ENCODE measurements at regions not wholly inside any gene's neighbourhood (a gene's known extent, or its start where the extent isn't known, plus 50 kb on each side); places are given as distances from the start of the nearest gene placed in this dataset.
A peak's percentile ranks its signal among the peaks of the same experiment; 100 is the strongest.

- H3K9me3 Mint-ChIP-seq, result peaks cover 0 to 2% (median 0%) of the 10 kb centered on the region in 8 donors
- CTCF ChIA-PET (ENCODE audit: partially characterized antibody), result no interaction called here
These were observed 262.0 kb downstream of the CDC5L start for GRCh38 chr6:44649365-44650025.

GRCh38 chr6:44650495-44650894, 263.0 kb downstream of the CDC5L start:
- Histone ChIP-seq H3K4me1 (ENCODE audit: insufficient read depth, low read length) (peaks cover 5% of the 10 kb centered on the region), H3K4me3 (ENCODE audit: low read length in 2 of 2) (no peak overlapping the region), H3K27ac (ENCODE audit: low read depth, low read length) (no peak overlapping the region), H3K9me3 (ENCODE audit: control insufficient read depth in 1 of 2, low read length in 2 of 2) (no peaks in the 10 kb centered on the region), H3K36me3 (ENCODE audit: insufficient read depth, low read length) (no peaks in the 10 kb centered on the region), H3K27me3 (ENCODE audit: insufficient read depth, low read length) (no peaks in the 10 kb centered on the region)
- POLR2A ChIA-PET (ENCODE audit: partially characterized antibody), result no interaction called here
- Mint-ChIP-seq H3K27me3 (peaks cover 0 to 3% of the 10 kb centered on the region in 2 donors), H3K36me3 (no peaks in the 10 kb centered on the region), H3K27ac (peak overlapping the region in 1 of 7 donors; percentile 32), H3K9me3 (peaks cover 0 to 2% (median 0%) of the 10 kb centered on the region in 8 donors), H3K4me3 (peak overlapping the region in 2 of 8 donors; percentile 6 to 53), H3K4me1 (peaks cover 8 to 24% (median 15%) of the 10 kb centered on the region in 4 donors)
- CTCF ChIA-PET (ENCODE audit: partially characterized antibody), result no interaction called here
- intact Hi-C loops (cut with micrococcal nuclease), result loop anchor here (10.0 kb wide), 2 partner anchors 644 to 1764 kb away; no protein-coding TSS in a partner anchor
- no peak for DNase-seq

More at GRCh38 chr6:44649365-44650025, 262.0 kb downstream of the CDC5L start:
- no peaks in the 10 kb centered on the region for H3K4me1 ChIP-seq (ENCODE audit: insufficient read depth, low read length)
- no peaks in the 10 kb centered on the region for H3K27me3 ChIP-seq (ENCODE audit: insufficient read depth, low read length)
- intact Hi-C loops (cut with micrococcal nuclease), result loop anchor here (10.0 kb wide), 2 partner anchors 645 to 1765 kb away; no protein-coding TSS in a partner anchor
- no peaks in the 10 kb centered on the region for H3K9me3 ChIP-seq (ENCODE audit: control insufficient read depth in 1 of 2, low read length in 2 of 2)
- H3K36me3 ChIP-seq (ENCODE audit: insufficient read depth, low read length), result no peaks in the 10 kb centered on the region
- Mint-ChIP-seq H3K36me3 (no peaks in the 10 kb centered on the region), H3K4me1 (peaks cover 4 to 18% (median 9%) of the 10 kb centered on the region in 4 donors), H3K4me3 (peak overlapping the region in 6 of 8 donors; percentile 5 to 68 (median 32)), H3K27me3 (peaks cover 0 to 3% of the 10 kb centered on the region in 2 donors), H3K27ac (peak overlapping the region in 2 of 7 donors; percentile 38 to 54)
- no peak overlapping the region for H3K4me3 ChIP-seq (ENCODE audit: low read length in 2 of 2)
- no peak for DNase-seq
- H3K27ac ChIP-seq (ENCODE audit: low read depth, low read length), result no peak overlapping the region
- POLR2A ChIA-PET (ENCODE audit: partially characterized antibody), result no interaction called here

- H3K27me3 ChIP-seq (ENCODE audit: insufficient read depth, low read length), result no peaks in the 10 kb centered on the region
- Mint-ChIP-seq H3K36me3 (no peaks in the 10 kb centered on the region), H3K4me1 (peaks cover 10 to 27% (median 15%) of the 10 kb centered on the region in 4 donors), H3K9me3 (peaks cover 0 to 2% (median 0%) of the 10 kb centered on the region in 8 donors), H3K27ac (no peak overlapping the region), H3K27me3 (peaks cover 0 to 3% of the 10 kb centered on the region in 2 donors), H3K4me3 (peak overlapping the region in 3 of 8 donors; percentile 6 to 53 (median 13))
- no peaks in the 10 kb centered on the region for H3K9me3 ChIP-seq (ENCODE audit: control insufficient read depth in 1 of 2, low read length in 2 of 2)
- no peak for DNase-seq
- ChIA-PET CTCF (ENCODE audit: partially characterized antibody) (no interaction called here), POLR2A (ENCODE audit: partially characterized antibody) (no interaction called here)
- no peak overlapping the region for H3K27ac ChIP-seq (ENCODE audit: low read depth, low read length)
- H3K36me3 ChIP-seq (ENCODE audit: insufficient read depth, low read length), result no peaks in the 10 kb centered on the region
- no peak overlapping the region for H3K4me3 ChIP-seq (ENCODE audit: low read length in 2 of 2)
- intact Hi-C loops (cut with micrococcal nuclease), result loop anchor here (10.0 kb wide), 2 partner anchors 644 to 1764 kb away; no protein-coding TSS in a partner anchor
- peaks cover 8% of the 10 kb centered on the region for H3K4me1 ChIP-seq (ENCODE audit: insufficient read depth, low read length)
These were observed 263.4 kb downstream of the CDC5L start for GRCh38 chr6:44650947-44651346.

GRCh38 chr6:44651604-44652003, 264.1 kb downstream of the CDC5L start:
- no peak overlapping the region for H3K4me3 ChIP-seq (ENCODE audit: low read length in 2 of 2)
- no peak overlapping the region for H3K27ac ChIP-seq (ENCODE audit: low read depth, low read length)
- no peaks in the 10 kb centered on the region for H3K36me3 ChIP-seq (ENCODE audit: insufficient read depth, low read length)
- Mint-ChIP-seq H3K27me3 (peaks cover 0 to 3% of the 10 kb centered on the region in 2 donors), H3K27ac (peak overlapping the region in 1 of 7 donors; percentile 46), H3K4me1 (peaks cover 10 to 27% (median 15%) of the 10 kb centered on the region in 4 donors), H3K36me3 (no peaks in the 10 kb centered on the region), H3K9me3 (peaks cover 0 to 2% (median 0%) of the 10 kb centered on the region in 8 donors), H3K4me3 (no peak overlapping the region)
- H3K4me1 ChIP-seq (ENCODE audit: insufficient read depth, low read length), result peaks cover 8% of the 10 kb centered on the region
- intact Hi-C loops (cut with micrococcal nuclease), result loop anchor here (10.0 kb wide), 2 partner anchors 643 to 1763 kb away; no protein-coding TSS in a partner anchor
- ChIA-PET POLR2A (ENCODE audit: partially characterized antibody) (no interaction called here), CTCF (ENCODE audit: partially characterized antibody) (interaction anchor here (2.3 to 10.4 kb wide), 4 partner anchors 21 to 1272 kb away, joined by 7 to 182 read pairs (median 76); no protein-coding TSS in a partner anchor)
- H3K9me3 ChIP-seq (ENCODE audit: control insufficient read depth in 1 of 2, low read length in 2 of 2), result no peaks in the 10 kb centered on the region
- no peak for DNase-seq
- no peaks in the 10 kb centered on the region for H3K27me3 ChIP-seq (ENCODE audit: insufficient read depth, low read length)

GRCh38 chr6:44652547-44652946, 265.0 kb downstream of the CDC5L start:
- Mint-ChIP-seq H3K27ac (no peak overlapping the region), H3K9me3 (peaks cover 0 to 2% (median 0%) of the 10 kb centered on the region in 8 donors), H3K4me1 (peaks cover 10 to 27% (median 15%) of the 10 kb centered on the region in 4 donors), H3K27me3 (peaks cover 0 to 3% of the 10 kb centered on the region in 2 donors), H3K36me3 (no peaks in the 10 kb centered on the region), H3K4me3 (no peak overlapping the region)
- CTCF ChIA-PET (ENCODE audit: partially characterized antibody), result interaction anchor here (2.3 to 10.4 kb wide), 4 partner anchors 22 to 1271 kb away, joined by 7 to 182 read pairs (median 76); no protein-coding TSS in a partner anchor
- no peaks in the 10 kb centered on the region for H3K9me3 ChIP-seq (ENCODE audit: control insufficient read depth in 1 of 2, low read length in 2 of 2)
- POLR2A ChIA-PET (ENCODE audit: partially characterized antibody), result no interaction called here
- no peak overlapping the region for H3K4me3 ChIP-seq (ENCODE audit: low read length in 2 of 2)
- no peak overlapping the region for H3K27ac ChIP-seq (ENCODE audit: low read depth, low read length)
- H3K27me3 ChIP-seq (ENCODE audit: insufficient read depth, low read length), result no peaks in the 10 kb centered on the region
- DNase-seq, result no peak
- intact Hi-C loops (cut with micrococcal nuclease), result loop anchor here (10.0 kb wide), 2 partner anchors 642 to 1762 kb away; no protein-coding TSS in a partner anchor
- H3K36me3 ChIP-seq (ENCODE audit: insufficient read depth, low read length), result no peaks in the 10 kb centered on the region
- H3K4me1 ChIP-seq (ENCODE audit: insufficient read depth, low read length), result peaks cover 8% of the 10 kb centered on the region

- Mint-ChIP-seq H3K4me1 (peaks cover 10 to 27% (median 15%) of the 10 kb centered on the region in 4 donors), H3K27me3 (peaks cover 0 to 3% of the 10 kb centered on the region in 2 donors), H3K27ac (peak overlapping the region in 1 of 7 donors; percentile 13), H3K4me3 (no peak overlapping the region), H3K9me3 (peaks cover 0 to 2% (median 0%) of the 10 kb centered on the region in 8 donors), H3K36me3 (no peaks in the 10 kb centered on the region)
- Histone ChIP-seq H3K27me3 (ENCODE audit: insufficient read depth, low read length) (no peaks in the 10 kb centered on the region), H3K4me3 (ENCODE audit: low read length in 2 of 2) (no peak overlapping the region), H3K36me3 (ENCODE audit: insufficient read depth, low read length) (no peaks in the 10 kb centered on the region), H3K4me1 (ENCODE audit: insufficient read depth, low read length) (peaks cover 8% of the 10 kb centered on the region), H3K9me3 (ENCODE audit: control insufficient read depth in 1 of 2, low read length in 2 of 2) (no peaks in the 10 kb centered on the region), H3K27ac (ENCODE audit: low read depth, low read length) (no peak overlapping the region)
- POLR2A ChIA-PET (ENCODE audit: partially characterized antibody), result no interaction called here
- DNase-seq, result no peak
- CTCF ChIA-PET (ENCODE audit: partially characterized antibody), result interaction anchor here (1.3 to 10.4 kb wide), 5 partner anchors 9 to 1270 kb away, joined by 3 to 182 read pairs (median 60); no protein-coding TSS in a partner anchor
- intact Hi-C loops (cut with micrococcal nuclease), result loop anchor here (10.0 kb wide), 2 partner anchors 642 to 1762 kb away; no protein-coding TSS in a partner anchor
These were observed 265.6 kb downstream of the CDC5L start for GRCh38 chr6:44653091-44653490.

GRCh38 chr6:44653761-44654218, 266.3 kb downstream of the CDC5L start:
- H3K9me3 ChIP-seq (ENCODE audit: control insufficient read depth in 1 of 2, low read length in 2 of 2), result no peaks in the 10 kb centered on the region
- peak overlapping the region in 1 of 8 donors; percentile 9 for H3K4me3 Mint-ChIP-seq
- ChIA-PET POLR2A (ENCODE audit: partially characterized antibody) (interaction anchor here (2.5 kb wide), 1 partner anchor 766 kb away, joined by 10 read pairs; no protein-coding TSS in a partner anchor), CTCF (ENCODE audit: partially characterized antibody) (interaction anchor here (0.7 to 10.4 kb wide), 8 partner anchors 9 to 1764 kb away, joined by 3 to 182 read pairs (median 5); no protein-coding TSS in a partner anchor)
- no peaks in the 10 kb centered on the region for H3K36me3 ChIP-seq (ENCODE audit: insufficient read depth, low read length)
- no peaks in the 10 kb centered on the region for H3K27me3 ChIP-seq (ENCODE audit: insufficient read depth, low read length)
- H3K9me3 Mint-ChIP-seq, result peaks cover 0 to 3% (median 0%) of the 10 kb centered on the region in 8 donors
- peaks cover 8% of the 10 kb centered on the region for H3K4me1 ChIP-seq (ENCODE audit: insufficient read depth, low read length)
- H3K27me3 Mint-ChIP-seq, result peaks cover 0 to 3% of the 10 kb centered on the region in 2 donors
- no peak for DNase-seq
- H3K36me3 Mint-ChIP-seq, result no peaks in the 10 kb centered on the region
- no peak overlapping the region for H3K4me3 ChIP-seq (ENCODE audit: low read length in 2 of 2)
- H3K27ac Mint-ChIP-seq, result no peak overlapping the region
- no peak overlapping the region for H3K27ac ChIP-seq (ENCODE audit: low read depth, low read length)
- intact Hi-C loops (cut with micrococcal nuclease), result loop anchor here (10.0 kb wide), 2 partner anchors 641 to 1761 kb away; no protein-coding TSS in a partner anchor
- peaks cover 9 to 26% (median 14%) of the 10 kb centered on the region in 4 donors for H3K4me1 Mint-ChIP-seq
